PC-3 (cell line): ENCODE measurements at regions not wholly inside any gene's neighbourhood (a gene's known extent, or its start where the extent isn't known, plus 50 kb on each side); places are given as distances from the start of the nearest gene placed in this dataset.

Source experiments
- CTCF ChIP-seq: fragments of 300-600 bp; sonication (generic); conservative IDR thresholded peaks from 2 replicates; pipeline ENCODE4 v1.5.1; 2017; ENCODE audit warnings: antibody characterized with exemption, low read depth, mild to moderate bottlenecking, low read length
- EZH2 ChIP-seq: fragments of 300-600 bp; sonication (generic); IDR thresholded peaks from one replicate; pipeline ENCODE4 v1.6.1; 2017; ENCODE audit warnings: antibody characterized with exemption, mild to moderate bottlenecking, low read length; ENCODE audit not compliant: unreplicated experiment
- EZH2phosphoT487 ChIP-seq: fragments of 300-600 bp; sonication (generic); IDR thresholded peaks from 2 replicates; pipeline ENCODE4 v1.6.1; 2018; ENCODE audit warnings: mild to moderate bottlenecking, antibody characterized with exemption, low read length, borderline replicate concordance

DNA sequence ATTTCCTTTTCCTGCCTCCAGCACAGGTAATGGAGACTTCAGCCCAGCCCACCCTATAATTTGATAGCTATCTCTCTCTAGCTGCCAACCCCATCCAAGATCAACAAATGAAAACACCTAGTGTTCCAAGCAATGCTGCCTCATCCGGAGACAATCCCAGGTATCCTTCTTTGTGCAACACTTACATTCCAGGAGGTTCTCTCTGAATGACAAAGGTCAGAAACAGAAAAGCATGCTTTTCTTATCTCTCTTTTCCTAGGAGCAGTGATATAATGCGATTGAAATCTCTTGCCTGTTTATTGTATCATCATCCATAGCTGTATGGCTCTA, 699.3 kb downstream of the INHBA start:
- no peak for TF ChIP-seq EZH2
- TF ChIP-seq CTCF = no peak
- no peak for TF ChIP-seq EZH2phosphoT487
